Stimulated activated CD4-positive, alpha-beta T cell treated with anti-CD3 and anti-CD28 coated beads, Interleukin-4, amount 100 ng/mL, for 4 hours (primary cell): ENCODE measurements at regions not wholly inside any gene's neighbourhood (a gene's known extent, or its start where the extent isn't known, plus 50 kb on each side); places are given as distances from the start of the nearest gene placed in this dataset.

Experiments used
- DNase-seq, 2 experiments: peaks; one replicate each; pipeline ENCODE4 v3.0.0-alpha.2; 2020

DNA sequence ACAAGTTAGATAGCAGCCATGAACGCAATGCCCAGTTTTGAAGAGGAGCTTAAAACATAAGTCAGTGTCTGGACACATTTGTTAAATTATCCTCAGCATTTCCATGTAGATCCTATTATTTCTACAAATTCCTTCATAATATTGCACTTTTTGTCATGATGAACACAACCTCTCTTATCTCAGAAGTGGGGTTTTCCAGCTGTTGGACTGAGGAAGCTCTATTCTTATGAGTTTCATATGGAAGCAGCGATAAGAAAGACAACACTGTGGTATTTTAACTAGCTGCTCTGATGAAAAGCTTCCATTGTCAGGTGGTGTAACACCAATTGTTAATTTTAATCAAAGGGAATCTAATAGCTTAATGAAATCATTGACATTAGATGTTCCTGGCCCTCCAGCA lies 308.7 kb downstream of the GBA3 start:
- DNase-seq, result no peak

DNA sequence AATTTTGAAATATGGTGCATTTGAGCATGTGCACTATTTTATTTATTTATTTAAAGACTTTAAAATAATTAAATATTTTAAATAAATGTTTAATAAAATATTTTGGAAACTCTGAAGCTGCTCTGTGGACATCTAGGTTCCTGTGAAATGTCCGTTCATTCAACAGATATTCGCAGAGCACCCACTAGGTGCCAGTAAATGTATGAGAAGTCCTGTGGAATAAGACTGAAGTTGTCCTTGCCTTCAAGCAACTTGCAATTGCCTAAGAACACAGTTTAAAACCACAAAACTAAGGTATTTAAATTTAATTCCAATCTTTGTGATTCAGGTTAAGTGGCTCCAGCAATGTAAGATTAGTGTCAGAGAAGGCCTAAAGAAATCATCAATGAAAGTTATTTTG lies 306.7 kb downstream of the GBA3 start:
- DNase-seq, result no peak

DNA sequence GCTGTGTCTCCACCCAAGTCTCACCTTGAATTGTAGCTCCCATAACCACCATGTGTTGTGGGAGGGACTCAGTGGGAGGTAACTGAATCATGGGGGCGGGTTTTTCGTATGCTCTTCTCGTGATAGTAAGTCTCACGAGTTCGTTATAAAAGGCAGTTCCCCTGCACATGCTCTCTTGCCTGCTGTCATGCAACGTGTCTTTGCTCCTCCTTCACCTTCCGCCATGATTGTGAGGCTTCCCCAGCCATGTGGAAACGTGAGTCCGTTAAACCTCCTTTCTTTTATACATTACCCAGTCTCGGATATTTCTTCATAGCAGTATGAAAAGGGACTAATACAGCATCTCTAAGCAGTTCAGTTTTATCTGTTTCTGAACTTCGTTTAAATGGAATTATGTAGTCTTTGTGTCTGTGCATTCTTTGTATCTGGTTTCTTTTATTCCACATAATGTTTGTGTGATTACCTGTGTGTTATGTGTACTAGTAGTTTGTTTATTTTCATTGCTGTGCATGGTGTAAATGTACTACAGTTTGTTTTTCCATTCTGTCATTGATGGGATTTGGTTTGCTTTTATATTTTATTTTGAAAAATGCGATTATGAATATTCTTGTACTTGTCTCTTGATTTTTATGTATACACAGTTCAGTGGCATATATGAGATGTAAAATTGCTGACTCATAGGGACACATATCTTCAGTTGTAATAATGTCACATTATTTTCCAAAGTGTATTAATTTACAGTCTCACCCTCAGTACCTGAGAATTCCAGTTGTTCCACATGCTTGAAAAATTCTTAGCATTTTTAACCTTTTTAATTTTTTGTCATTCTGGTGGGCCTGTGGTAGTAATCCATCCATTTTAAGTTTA lies 304.9 kb downstream of the GBA3 start:
- DNase-seq, result no peak

DNA sequence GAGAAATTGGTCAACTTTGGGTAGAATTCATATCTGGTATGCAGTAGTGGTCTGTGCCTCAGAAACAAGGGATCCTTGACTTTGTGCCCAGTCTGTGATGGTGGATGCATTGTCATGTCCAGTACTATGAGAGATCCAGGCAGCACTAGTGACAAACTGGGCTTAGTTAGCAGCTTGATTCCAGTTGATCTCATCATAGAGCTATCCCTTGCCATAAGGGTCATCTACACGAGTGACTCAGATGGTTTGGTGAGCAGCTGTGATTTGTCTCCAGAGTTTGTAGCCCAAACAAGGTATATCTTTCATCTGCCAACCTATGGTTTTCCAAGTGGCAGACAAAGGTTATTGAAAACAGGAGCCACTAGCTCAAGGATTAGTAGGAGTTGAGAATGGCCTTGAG lies 298.8 kb downstream of the GBA3 start:
- no peak for DNase-seq

DNA sequence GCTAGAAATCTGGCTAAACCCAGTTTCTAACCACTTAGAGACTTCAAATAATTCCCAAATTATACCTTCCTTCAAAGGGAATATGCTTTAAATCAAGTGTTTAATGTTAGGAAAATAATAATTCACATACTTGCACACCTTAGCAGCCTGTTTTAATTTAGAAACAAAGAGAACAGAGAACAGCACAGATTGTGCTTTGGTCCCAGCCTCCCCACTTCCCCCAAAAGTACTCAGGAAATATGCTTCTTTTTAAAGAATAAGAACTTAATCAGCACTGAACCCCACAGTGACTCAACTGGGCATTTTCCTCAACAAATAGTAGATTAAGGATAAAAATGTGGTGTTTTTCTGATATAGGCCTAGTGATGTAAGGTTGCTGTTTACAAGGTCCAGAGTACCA lies 295.8 kb downstream of the GBA3 start:
- DNase-seq, result no peak

DNA sequence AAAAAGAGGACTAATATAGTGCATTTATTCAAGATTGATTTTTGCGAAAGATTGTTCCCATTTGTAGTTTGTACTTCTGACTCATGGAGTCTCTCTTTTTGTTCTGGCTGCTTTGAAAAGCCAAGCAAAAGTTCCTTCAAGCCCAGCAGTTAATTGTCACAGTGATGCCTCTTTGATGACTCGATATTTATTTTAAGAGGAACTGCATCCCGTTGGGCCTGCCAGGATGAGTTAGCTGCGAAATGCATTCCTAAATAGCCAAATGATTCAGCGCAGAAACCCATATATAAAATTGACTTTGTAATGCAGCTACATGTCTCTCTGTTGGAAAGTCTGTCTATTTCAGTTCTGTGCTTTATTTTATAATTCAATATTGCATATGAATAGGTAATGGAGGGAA lies 295.1 kb downstream of the GBA3 start:
- DNase-seq, result no peak

DNA sequence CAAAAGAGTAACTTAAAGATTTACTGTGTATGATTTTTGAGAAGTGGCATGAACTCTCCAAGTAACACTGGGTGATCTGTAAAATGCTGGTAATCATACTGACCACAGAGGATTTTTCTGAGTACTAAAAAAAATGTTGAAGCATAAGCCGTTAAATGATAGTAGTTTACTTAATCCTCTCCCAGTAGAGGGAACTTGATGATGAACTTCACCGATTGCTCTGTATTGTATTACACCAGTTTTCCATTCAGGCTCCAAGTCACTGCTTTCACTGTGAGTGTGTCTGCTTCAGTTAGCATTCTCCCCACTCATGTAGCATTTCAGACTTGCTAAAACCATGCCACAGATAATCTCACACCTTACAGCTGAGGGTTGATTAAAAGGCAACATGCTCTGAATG lies 294.1 kb downstream of the GBA3 start:
- no peak for DNase-seq

DNA sequence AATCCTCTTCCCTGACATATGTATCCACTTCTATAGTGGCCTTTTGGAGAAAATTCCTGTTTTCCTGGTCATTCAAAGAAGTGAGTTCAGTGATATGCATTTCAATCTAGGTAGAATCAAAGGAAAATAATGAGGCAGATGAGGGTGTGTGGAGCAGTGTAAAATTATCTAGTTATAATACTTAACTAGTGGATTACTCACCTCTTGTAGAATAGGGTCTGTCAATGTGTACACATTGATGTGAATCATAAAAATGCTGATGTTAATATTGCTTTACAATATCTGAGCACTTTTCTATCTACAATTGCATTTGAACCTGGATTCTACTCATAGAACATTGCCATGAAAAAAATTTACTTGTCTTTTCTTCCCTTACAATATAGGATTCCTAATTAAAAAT lies 293.5 kb downstream of the GBA3 start:
- no peak for DNase-seq

DNA sequence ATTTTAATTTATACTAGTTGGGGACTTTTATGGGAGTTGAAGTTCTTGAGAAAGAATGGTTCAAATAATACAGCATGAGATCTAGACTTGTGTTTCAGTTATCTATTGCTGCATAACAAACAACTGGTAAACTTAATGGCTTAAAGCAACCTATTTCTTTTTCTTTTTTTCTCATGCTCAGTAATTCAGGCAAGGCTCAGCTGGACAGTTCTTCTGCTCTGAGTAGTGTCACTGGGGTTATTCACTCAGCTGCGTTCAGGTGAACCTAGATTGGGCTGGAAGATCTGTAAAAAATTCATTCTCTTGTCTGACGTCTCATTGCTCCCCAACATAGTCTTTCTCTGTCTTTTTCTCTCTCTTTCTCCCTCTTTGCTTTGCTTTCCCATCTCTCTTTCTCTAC lies 291.7 kb downstream of the GBA3 start:
- no peak for DNase-seq

DNA sequence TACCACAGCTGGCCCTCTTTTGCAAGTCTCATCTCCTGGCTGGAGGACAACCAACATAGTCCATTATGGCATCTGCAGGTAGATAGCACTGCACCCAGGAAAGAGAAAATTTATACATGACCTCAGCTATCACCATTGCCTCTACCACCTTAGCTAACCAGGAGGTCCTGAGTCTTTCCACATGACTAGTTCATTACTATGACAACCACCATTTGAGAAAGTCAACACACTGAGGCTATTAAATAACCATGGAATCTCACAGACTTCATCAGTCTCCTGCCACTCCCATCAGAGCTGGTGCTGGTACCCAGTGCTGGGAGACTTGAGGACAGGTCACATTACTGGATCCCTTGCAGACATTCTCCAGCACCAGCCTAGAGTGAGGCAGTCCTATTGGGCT lies 285.9 kb downstream of the GBA3 start:
- no peak for DNase-seq

DNA sequence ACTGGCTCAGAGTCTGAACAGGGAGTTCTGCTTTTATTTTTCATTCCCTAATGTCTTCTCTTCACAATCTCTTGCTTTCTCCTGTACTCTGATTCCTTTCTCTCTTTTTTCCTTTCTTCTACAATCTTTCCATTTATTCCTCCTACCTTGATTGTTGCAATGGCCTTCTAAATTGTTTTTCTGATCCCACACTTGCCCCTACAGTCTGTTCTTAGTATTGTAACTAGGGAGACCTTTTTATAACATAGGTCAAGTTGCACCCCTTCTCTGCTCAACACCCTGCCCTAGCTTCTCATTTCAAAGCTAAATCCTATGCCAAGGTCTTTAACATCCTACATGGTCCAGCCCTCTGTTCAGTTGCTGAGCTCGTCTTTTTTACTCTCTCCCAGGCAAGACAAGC lies 277.9 kb downstream of the GBA3 start:
- DNase-seq, result no peak

DNA sequence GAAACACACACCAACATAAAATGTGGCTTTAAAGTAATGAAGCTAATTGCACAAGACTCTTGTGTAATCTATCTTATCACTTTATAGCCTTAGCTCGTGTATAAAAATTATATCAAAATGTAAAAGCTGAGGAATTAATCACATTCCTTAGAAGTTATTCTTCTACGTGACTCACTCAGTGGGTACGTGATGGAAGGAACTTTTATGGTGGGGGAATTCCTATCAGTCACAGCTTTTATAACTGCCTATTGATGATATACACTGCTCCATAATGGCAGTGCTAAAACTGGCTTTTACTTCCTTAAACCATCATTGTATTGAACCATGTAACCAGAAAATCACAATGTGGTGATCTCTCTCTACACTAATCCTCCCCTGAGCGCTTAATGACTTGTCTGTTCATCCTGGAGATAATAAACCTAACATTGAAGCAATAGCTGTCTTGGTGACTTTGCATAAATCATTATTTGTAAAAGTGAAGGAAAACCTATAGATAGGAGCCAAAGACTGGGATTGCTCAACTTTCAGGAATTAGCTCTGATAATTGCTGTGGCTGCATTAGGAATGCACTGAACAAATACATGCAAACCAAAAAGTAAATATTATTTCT lies 276.7 kb downstream of the GBA3 start:
- no peak for DNase-seq

DNA sequence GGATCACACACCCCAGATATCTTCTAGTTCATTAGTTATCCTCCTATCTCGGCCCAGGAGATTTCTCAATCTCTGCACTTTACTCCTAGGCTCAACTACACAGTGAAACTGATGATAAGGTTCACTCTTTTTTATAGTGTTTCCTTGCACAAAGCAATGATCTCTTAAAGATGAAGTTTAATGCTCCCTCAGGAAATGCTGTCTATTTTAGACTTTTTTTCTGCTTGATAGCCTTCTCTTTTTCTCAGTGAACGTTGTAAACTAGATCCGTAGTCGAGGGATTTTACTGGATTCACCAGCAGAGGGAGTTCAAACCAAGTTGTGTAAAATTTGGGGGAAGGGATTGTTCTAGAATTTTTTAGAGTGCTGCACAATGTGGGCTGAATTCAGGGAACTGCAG lies 269.6 kb downstream of the GBA3 start:
- no peak for DNase-seq

DNA sequence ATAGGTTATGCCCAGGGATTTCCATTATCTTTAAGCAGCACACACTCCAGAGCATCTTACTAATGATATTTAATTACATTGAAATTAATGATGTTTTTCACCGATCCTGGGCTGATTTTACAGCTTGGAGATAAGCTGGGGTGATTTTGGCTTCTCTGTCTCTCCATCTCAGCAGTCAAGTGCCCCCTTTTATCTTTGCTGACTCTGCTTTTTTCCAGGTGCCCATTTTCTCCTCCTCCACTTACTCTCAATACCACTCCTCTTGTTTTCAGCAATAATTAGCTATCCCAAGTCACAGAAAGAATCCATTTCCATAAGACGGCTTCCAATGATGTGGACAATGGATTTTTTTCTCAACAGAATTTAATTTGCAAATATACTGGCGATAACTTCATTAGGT lies 266.7 kb downstream of the GBA3 start:
- DNase-seq, result no peak

DNA sequence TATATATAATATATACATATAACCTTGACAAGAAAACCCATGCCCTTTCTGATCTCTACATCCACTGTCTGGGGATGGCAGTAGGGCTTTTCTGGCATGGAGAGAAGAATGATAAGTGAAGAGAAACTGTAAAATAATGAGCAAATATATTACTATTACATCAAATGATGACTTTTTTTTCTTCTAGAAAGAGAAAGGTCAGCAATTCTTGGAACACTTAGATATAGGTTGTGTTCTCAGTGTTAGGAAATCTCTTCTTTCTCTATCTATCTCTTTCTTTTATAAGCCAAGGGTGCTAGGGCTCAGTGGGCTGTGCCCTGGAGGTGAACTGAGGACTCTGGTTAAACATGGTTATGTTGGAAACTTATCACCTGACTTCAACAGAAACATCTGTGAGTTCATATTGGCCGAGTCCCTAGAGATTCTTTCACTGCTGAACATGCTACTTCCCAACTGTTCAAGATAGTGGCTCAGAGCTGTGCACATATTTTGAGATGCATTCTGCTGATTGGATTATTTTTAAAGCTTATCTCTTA lies 265.1 kb downstream of the GBA3 start:
- DNase-seq, result no peak

DNA sequence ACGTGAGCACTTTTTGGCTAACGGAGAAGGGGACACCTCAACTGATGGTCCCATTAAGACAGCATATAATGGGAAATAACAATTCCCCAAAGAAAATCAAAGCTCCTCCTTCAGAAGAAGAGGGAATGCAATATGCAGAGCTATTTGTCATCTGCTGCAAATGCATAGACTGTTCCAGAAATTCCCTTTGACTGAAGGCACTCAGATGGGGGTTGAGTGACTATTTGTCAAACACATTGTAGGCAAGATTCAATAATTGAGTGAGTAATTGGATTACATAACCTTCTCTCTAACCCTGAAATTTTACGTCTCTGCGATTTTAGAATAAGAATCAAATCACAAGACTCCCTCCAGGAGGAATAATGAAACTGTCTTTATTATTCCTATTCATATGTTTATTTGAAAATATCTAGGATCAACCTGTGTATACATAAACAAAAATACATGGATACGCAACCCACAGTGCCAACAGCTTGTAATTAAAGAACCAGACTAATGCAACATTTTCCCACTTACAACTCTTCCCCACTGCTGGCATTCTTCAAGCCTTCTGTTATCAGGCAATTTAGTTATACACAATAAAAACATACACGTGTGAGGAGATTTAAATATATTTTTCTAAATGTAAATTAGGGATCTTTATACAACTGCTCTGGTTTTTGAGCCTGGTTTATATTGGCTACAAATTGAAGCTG lies 256.6 kb downstream of the GBA3 start:
- no peak for DNase-seq

DNA sequence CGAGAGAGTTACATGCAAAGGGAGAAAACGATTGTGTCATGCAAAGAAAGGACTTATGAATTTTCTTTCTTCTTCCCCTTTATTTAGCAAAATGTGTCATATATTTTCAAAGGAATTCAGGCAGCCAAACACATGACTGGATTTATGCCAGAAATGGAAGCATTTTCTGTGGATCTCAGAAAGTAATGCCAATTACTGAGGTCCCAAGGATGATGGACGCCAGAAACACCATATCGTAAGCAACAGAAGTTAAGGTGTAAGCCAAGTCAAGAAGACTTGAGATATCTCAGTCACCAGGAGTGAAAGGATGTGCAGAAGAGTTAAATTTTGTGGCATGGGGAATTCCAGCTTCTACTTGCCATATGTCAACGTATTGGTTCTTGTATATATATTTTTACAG lies 255.1 kb downstream of the GBA3 start:
- DNase-seq, result no peak

DNA sequence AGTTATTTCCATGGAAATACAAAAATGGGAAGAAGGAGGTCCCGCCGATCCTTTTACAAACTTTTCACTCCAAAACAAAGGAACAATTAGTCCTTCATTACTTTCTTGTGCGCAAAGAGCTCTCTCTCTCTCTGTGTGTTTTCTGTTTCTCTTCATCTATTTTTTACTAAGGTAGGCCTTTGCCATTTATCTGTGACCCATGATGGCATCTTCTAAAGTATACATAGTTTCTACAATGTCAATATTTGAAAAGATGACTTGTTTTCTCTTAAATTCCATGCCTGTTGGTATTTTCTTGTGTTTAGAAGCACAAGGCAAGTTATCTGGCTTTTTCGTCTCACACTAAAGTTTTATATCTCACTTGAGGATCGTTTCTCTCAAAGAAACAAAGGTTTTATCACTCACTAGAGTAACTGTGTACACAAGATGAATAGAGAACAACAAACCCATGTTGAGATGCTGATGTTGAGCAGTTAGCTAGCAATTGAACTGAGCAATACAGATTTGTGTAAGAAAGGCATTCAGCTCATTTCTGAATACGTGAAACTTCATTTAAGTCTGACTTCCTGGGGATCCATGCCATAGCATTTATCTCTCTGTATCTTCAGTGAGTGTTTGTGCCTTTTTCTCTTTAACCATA lies 250.3 kb downstream of the GBA3 start:
- no peak for DNase-seq

DNA sequence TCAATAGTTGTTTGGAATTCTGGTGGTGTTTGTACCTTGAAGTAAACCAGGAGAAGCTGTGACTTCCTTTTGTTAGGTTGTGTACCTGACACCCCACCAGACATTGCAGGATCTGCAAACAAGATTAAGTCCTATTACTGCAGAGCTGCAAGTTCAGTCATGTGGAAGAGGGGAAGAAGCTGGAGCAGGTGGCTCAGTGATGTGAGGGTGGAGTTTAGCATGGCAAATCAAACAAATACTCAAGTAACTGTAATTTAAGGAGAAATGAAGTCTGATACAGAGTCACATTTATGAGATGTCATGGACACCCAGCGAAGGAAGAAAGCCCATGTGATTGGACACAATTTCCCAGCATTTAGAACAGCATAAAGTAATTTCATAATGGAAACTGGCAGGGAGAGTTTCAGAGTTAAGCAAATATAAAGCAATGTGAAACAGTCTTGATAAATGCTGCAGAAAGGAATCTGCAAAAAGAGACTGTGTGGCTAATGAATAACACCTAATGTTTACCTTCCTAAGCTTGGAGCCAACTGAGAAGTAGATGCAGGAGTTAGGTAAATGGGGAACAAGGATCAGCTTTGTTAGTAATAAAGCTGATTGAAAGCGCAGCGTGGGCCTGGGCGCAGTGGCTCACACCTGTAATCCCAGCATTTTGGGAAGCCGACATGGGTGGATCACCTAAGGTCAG lies 249.1 kb downstream of the GBA3 start:
- DNase-seq, result no peak

DNA sequence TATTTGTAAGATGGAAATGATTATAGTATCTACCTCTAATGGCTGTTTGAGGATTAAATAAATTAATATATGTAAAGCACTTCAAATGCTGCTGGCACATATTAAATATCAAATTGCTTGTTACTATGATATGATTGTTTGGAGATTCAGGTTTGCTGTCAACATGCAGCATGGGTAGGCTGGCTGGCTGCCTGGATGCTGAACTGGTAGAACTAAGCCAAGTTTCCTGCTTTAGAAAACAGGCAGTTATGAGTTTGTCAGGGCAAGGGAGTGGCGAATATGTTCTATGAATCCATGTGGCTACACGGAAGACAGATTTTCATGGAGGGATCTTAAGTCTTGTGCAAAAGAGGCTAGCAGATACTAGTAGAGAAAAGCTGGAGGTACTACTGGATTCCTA lies 239.6 kb downstream of the GBA3 start:
- DNase-seq, result no peak

DNA sequence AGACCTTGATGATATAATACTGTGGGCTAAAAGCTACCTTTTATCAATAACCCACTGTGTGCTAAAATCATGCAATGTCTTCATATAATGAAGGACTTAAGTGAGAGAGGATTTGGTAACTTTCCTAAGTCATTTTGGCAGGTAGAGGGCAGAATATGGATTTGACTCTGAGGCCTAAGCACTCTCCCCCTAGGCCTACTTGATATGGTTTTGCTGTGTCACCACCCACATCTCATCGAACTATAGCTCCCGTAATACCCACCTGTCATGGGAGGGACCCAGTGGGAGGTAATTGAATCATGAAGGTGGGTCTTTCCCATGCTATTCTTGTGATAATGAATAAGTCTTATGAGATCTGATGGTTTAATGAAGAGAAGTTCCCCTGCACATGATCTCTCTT lies 229.7 kb downstream of the GBA3 start:
- DNase-seq, result no peak

DNA sequence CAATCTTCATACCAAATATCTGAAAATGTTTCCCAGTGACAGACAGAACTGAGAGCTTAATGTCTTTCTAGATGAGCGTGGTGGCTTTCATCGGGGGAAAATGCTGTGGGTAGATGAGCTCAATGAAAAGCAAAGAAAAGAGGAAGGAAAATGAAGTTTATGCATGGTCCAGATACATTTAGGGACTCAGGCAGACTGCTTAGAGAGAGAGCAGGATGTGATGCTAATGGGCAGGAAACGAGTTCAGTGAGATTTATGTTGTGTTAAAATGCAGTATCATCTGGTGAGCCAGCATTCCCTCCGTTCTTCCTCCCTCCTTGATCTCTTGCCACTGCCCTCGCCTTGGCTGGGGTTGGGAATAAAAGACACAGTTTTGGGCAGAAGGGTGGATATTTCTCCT lies 229.2 kb downstream of the GBA3 start:
- no peak for DNase-seq

DNA sequence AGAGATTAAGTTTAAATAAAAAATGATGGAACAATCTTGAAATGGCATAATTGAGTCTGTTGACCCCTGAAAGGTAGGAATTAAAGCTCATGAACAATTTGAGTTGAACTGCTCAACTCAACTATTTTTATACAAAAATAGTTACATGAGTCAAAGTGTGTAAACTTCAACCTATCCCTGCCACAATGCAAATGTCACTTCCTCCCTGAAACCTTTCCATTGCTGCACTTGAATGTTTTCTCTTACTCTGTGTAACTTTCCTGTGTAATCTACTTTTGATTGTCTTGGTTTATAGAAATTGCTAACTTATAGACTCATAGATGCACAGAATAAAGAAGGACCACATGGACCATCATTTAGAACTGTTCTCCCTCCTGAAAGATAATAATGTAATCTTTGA lies 218.5 kb downstream of the GBA3 start:
- no peak for DNase-seq
